NB4 (cell line): ENCODE measurements at regions not wholly inside any gene's neighbourhood (a gene's known extent, or its start where the extent isn't known, plus 50 kb on each side); places are given as distances from the start of the nearest gene placed in this dataset.
"Not testable (repeated sequence)": the region's sequence is repeated elsewhere in the genome, so short reads cannot be mapped to it uniquely, and the experiment has no call there.

Experiments used
- DNase-seq: peaks from one replicate; pipeline ENCODE4 v3.0.0; 2010; ENCODE audit warnings: low read depth
- H3K4me3 ChIP-seq: one replicate; pipeline ENCODE4 v1.5.1; 2011; ENCODE audit warnings: mild to moderate bottlenecking, low read depth, low read length, moderate library complexity
- CTCF ChIP-seq: IDR thresholded peaks from one replicate; pipeline ENCODE4 v1.5.1; 2012; ENCODE audit warnings: low read depth, low read length
- MYC ChIP-seq: IDR thresholded peaks from 2 replicates; pipeline ENCODE4 v1.6.1; 2011; ENCODE audit warnings: low read depth, low read length
- POLR2A ChIP-seq: IDR thresholded peaks from 2 replicates; pipeline ENCODE4 v1.6.1; 2011; ENCODE audit warnings: mild to moderate bottlenecking; ENCODE audit not compliant: insufficient read length; ENCODE audit errors: extremely low read depth
- TF ChIP-seq, protein P1 (sequence below): IDR thresholded peaks from 2 replicates; pipeline ENCODE4 v1.6.1; 2011; ENCODE audit warnings: low read depth, low read length

DNA sequence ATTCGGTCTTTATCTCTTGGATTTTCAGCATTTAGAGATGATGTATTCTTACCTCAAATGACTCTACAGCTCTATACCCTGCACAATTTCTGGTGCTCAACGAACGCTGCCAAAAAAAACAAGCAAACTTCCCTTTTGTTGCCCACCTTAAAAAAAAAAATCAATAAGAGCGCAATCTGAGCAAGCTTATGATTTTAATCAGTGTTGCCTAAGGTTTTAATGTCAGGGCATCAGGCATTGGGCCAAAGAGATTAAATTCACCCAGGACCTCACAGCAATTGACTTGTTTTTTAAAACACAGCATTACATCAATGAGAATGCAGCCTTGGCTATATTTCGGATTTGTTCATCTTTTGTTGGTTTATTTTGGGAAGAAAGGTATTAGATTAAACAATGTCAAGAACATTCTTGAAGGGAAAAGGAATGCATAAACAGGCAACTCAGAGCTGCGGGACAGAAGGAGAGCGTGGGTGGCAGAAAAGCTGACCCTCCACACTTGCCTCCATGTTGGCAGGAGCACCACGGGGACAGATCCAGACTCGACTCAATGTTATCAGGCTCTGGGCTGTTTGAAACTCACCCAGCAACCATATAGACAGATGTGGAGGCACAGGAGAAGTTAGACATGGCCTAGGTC lies 127.5 kb upstream of the DAPK1 start:
- no peak overlapping the region for H3K4me3 ChIP-seq
- TF ChIP-seq, protein P1, sequence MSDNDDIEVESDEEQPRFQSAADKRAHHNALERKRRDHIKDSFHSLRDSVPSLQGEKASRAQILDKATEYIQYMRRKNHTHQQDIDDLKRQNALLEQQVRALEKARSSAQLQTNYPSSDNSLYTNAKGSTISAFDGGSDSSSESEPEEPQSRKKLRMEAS, result no peak
- TF ChIP-seq CTCF, result no peak
- TF ChIP-seq POLR2A, result no peak
- TF ChIP-seq MYC, result no peak
- DNase-seq, result no peak

DNA sequence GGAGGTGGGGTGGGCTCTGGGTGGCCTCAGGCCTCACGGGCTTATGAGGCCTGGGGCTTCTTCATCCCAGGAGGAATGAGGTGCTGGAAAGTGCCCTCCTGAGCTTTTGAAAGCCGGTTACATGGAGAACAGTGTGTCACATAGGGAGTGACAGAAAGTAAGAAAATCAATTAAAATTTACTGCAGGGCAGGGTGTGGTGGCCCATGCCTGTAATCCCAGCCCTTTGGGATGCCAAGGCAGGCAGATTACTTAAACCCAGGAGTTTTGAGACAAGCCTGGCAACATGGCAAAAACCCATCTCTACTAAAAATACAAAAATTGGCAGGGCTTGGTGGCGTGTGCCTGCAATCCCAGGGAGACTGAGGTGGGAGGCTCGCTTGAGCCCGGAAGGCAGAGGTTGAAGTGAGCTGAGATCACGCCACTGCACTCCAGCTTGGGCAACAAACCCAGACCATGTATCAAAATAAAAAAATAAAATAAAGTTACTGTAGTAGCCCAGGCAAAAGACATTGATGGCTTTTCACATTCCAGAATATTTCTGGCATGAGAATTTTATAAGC lies 125.8 kb upstream of the DAPK1 start:
- no peak for DNase-seq
- H3K4me3 ChIP-seq, result no peak overlapping the region
- TF ChIP-seq POLR2A, result no peak
- TF ChIP-seq, protein P1, result no peak
- no peak for TF ChIP-seq MYC
- TF ChIP-seq CTCF, result no peak

DNA sequence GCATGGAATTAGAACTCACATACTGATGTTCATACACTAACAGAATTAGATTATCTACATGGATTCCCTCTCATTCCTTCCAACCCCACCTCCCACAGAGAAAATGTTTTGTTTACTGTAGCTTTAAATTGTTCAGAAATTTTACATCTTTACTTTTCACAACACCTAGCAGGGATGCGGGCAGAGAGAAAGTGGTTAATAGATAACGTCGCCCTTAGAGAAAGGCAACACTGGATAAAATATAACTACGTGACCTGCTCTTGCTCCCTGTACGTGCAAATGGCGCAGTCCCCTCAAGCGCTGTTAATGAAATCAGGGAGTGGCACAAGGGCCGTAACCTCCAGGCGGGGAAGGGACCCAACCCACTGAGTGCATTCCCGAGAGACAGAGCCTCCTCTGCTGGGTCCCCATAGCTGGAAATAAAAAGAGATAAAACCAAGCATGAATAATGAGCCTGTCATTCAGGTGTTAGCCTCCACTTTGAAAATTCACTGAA lies 125.3 kb upstream of the DAPK1 start:
- H3K4me3 ChIP-seq, result no peak overlapping the region
- TF ChIP-seq, protein P1, result no peak
- TF ChIP-seq MYC (no peak), POLR2A (no peak), CTCF (no peak)
- DNase-seq, result no peak

GRCh38 chr9:87374023-87374919 lies 123.4 kb upstream of the DAPK1 start:
- DNase-seq, H3K4me3 ChIP-seq: not testable (repeated sequence)

DNA sequence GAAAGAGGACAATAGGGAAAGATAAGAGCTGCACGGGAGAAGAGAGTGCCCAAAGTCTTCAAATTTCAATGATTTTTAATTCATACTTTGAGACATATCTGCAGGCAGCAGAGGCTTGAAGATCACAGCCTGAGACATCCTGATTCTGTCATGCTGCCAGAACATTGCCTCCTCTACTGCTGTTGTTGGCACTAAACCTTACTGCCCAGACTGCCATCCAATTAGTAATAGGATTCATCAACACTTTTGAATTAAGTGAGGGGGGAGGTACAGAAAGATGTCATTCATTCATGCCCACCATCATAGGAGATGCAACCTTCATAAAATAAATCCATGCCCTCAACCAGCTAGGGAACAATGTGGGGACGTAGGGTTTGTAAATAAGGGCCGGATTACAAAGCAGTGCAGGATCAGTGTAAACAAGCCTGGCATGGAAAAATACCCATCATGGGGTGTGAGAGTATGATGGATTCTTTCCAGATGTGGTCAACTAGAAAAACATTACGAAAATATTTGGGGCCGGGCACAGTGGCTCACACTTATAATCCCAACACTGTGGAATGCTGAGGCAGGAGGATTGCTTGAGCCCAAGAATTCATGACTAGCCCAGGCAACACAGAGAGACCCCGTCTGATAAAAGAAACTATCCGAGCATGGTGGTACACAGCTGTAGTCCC lies 122.1 kb upstream of the DAPK1 start:
- TF ChIP-seq CTCF (no peak), MYC (no peak), POLR2A (no peak)
- TF ChIP-seq, protein P1, result no peak
- H3K4me3 ChIP-seq, result no peak overlapping the region
- DNase-seq, result no peak

- no peak overlapping the region for H3K4me3 ChIP-seq
- no peak for TF ChIP-seq POLR2A
- TF ChIP-seq, protein P1, result no peak
- no peak for TF ChIP-seq CTCF
- TF ChIP-seq MYC, result no peak
- no peak for DNase-seq
Observed at GRCh38 chr9:87378676-87379075, 119.0 kb upstream of the DAPK1 start.
